Hepatocyte (in vitro differentiated cells): ENCODE measurements at regions not wholly inside any gene's neighbourhood (a gene's known extent, or its start where the extent isn't known, plus 50 kb on each side); places are given as distances from the start of the nearest gene placed in this dataset.

Source experiments
- DNase-seq: peaks from one replicate; pipeline ENCODE4 v3.0.0-alpha.2; 2016; ENCODE audit warnings: low spot score
- H2AFZ ChIP-seq: fragments of 200-600 bp; sonication (generic); 2 replicates; pipeline ENCODE4 v1.6.0; 2016; ENCODE audit warnings: antibody characterized with exemption, mild to moderate bottlenecking
- H3K27ac ChIP-seq: fragments of 200-600 bp; sonication (generic); 2 replicates; pipeline ENCODE4 v1.5.1; 2016; ENCODE audit warnings: mild to moderate bottlenecking
- H3K27me3 ChIP-seq: fragments of 200-600 bp; sonication (generic); 2 replicates; pipeline ENCODE4 v1.6.1; 2016
- H3K36me3 ChIP-seq: fragments of 200-600 bp; sonication (generic); replicated peaks from 2 replicates; pipeline ENCODE4 v1.5.1; 2016; ENCODE audit warnings: low read depth; ENCODE audit not compliant: insufficient read depth
- H3K4me1 ChIP-seq: fragments of 200-600 bp; sonication (generic); 2 replicates; pipeline ENCODE4 v1.5.1; 2016; ENCODE audit warnings: mild to moderate bottlenecking, moderate library complexity; ENCODE audit not compliant: insufficient read depth
- H3K4me2 ChIP-seq: fragments of 200-600 bp; sonication (generic); 2 replicates; pipeline ENCODE4 v1.6.0; 2016
- H3K4me3 ChIP-seq: fragments of 200-600 bp; sonication (generic); 2 replicates; pipeline ENCODE4 v1.5.1; 2016; ENCODE audit warnings: mild to moderate bottlenecking
- H3K79me2 ChIP-seq: fragments of 200-600 bp; sonication (generic); 2 replicates; pipeline ENCODE4 v1.6.0; 2017; ENCODE audit warnings: mild to moderate bottlenecking
- H3K9me2 ChIP-seq: fragments of 200-600 bp; sonication (generic); replicated peaks from 2 replicates; pipeline ENCODE4 v1.6.0; 2017; ENCODE audit warnings: mild to moderate bottlenecking; ENCODE audit not compliant: insufficient read depth
- H3K9me3 ChIP-seq: fragments of 200-600 bp; sonication (generic); 2 replicates; pipeline ENCODE4 v1.5.1; 2016; ENCODE audit warnings: low read depth, mild to moderate bottlenecking
- H4K20me1 ChIP-seq: fragments of 200-600 bp; sonication (generic); 2 replicates; pipeline ENCODE4 v1.6.0; 2016; ENCODE audit warnings: mild to moderate bottlenecking; ENCODE audit not compliant: insufficient read depth, poor library complexity, severe bottlenecking
- CTCF ChIP-seq: fragments of 200-600 bp; sonication (generic); IDR thresholded peaks from 2 replicates; pipeline ENCODE4 v1.5.1; 2016; ENCODE audit warnings: antibody characterized with exemption, mild to moderate bottlenecking; ENCODE audit not compliant: poor library complexity
- EZH2 ChIP-seq: fragments of 200-600 bp; sonication (generic); IDR thresholded peaks from 2 replicates; pipeline ENCODE4 v1.6.1; 2016; ENCODE audit warnings: antibody characterized with exemption, mild to moderate bottlenecking, borderline replicate concordance
- EZH2phosphoT487 ChIP-seq: fragments of 200-600 bp; sonication (generic); IDR thresholded peaks from one replicate; pipeline ENCODE4 v1.6.1; 2018; ENCODE audit warnings: antibody characterized with exemption, mild to moderate bottlenecking, low read depth, moderate library complexity; ENCODE audit not compliant: unreplicated experiment, severe bottlenecking
- WGBS: methylation state at CpG from one replicate; pipeline ENCODE4 v1.1.6; 2016; ENCODE audit warnings: low lambda C conversion rate; ENCODE audit errors: missing lambda C conversion rate; 5-methylcytosine and 5-hydroxymethylcytosine counted together

GRCh38 chr2:134098321-134098720 lies 155.6 kb upstream of the MGAT5 start:
- no peak for TF ChIP-seq CTCF
- no peak for TF ChIP-seq EZH2
- WGBS: 79% methylated on average over 3 of the region's 3 CpGs
- H3K27ac ChIP-seq: no peak overlapping the region
- no peaks in the 10 kb centered on the region for H4K20me1 ChIP-seq
- no peak overlapping the region for H3K4me3 ChIP-seq
- H3K4me1 ChIP-seq: no peaks in the 10 kb centered on the region
- no peaks in the 10 kb centered on the region for H3K36me3 ChIP-seq
- H2AFZ ChIP-seq: no peak overlapping the region
- no peaks in the 10 kb centered on the region for H3K79me2 ChIP-seq
- H3K9me3 ChIP-seq: no peaks in the 10 kb centered on the region
- no peaks in the 10 kb centered on the region for H3K9me2 ChIP-seq
- DNase-seq: no peak
- no peaks in the 10 kb centered on the region for H3K27me3 ChIP-seq
- no peak overlapping the region for H3K4me2 ChIP-seq

DNA sequence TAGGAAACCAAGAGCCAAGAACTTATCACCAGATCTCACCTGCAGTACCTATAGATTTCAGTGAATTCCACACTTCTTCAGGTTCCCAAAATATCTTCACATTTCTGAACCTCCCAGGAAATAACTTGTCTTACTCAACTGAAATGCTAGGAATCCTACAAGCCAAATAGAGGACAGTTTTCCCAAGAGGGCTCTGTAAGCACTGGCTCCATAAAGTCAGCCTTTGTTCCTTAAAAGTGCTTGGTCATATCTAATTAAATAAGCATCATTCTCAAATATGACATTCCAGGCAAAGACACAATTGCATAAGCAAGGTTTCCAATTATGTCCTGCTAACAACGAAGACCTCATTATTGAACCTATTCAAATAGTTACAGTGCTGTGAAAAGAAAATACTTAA lies 154.6 kb upstream of the MGAT5 start:
- Histone ChIP-seq H3K36me3 (no peaks in the 10 kb centered on the region), H3K79me2 (no peaks in the 10 kb centered on the region), H3K27ac (no peak overlapping the region), H3K27me3 (no peaks in the 10 kb centered on the region), H3K4me2 (no peak overlapping the region), H3K4me1 (no peaks in the 10 kb centered on the region), H3K4me3 (no peak overlapping the region), H2AFZ (no peak overlapping the region), H3K9me3 (no peaks in the 10 kb centered on the region), H4K20me1 (no peaks in the 10 kb centered on the region), H3K9me2 (no peaks in the 10 kb centered on the region)
- whole genome bisulfite sequencing: 69% methylated on average over 1 of the region's 1 CpG
- DNase-seq: no peak
- no peak for TF ChIP-seq CTCF
- no peak for TF ChIP-seq EZH2phosphoT487
- TF ChIP-seq EZH2: no peak

- no peak overlapping the region for H3K4me2 ChIP-seq
- no peak for DNase-seq
- no peaks in the 10 kb centered on the region for H3K9me3 ChIP-seq
- H3K4me3 ChIP-seq: no peak overlapping the region
- no peak overlapping the region for H3K27ac ChIP-seq
- H3K4me1 ChIP-seq: no peaks in the 10 kb centered on the region
- no peaks in the 10 kb centered on the region for H3K9me2 ChIP-seq
- H3K36me3 ChIP-seq: no peaks in the 10 kb centered on the region
- TF ChIP-seq EZH2: no peak
- TF ChIP-seq CTCF: no peak
- TF ChIP-seq EZH2phosphoT487: no peak
- H4K20me1 ChIP-seq: no peaks in the 10 kb centered on the region
- no peaks in the 10 kb centered on the region for H3K27me3 ChIP-seq
- H2AFZ ChIP-seq: no peak overlapping the region
- H3K79me2 ChIP-seq: no peaks in the 10 kb centered on the region
- 91% methylated on average over 2 of the region's 2 CpGs for WGBS
These were observed 150.7 kb upstream of the MGAT5 start for GRCh38 chr2:134103196-134103595.

- H3K79me2 ChIP-seq: no peaks in the 10 kb centered on the region
- H3K4me2 ChIP-seq: no peak overlapping the region
- H3K27me3 ChIP-seq: no peaks in the 10 kb centered on the region
- no peak overlapping the region for H3K4me3 ChIP-seq
- WGBS: 50% methylated on average over 1 of the region's 1 CpG
- no peaks in the 10 kb centered on the region for H3K9me2 ChIP-seq
- DNase-seq: no peak
- no peaks in the 10 kb centered on the region for H4K20me1 ChIP-seq
- no peaks in the 10 kb centered on the region for H3K4me1 ChIP-seq
- H2AFZ ChIP-seq: no peak overlapping the region
- no peak overlapping the region for H3K27ac ChIP-seq
- no peak for TF ChIP-seq EZH2
- no peak for TF ChIP-seq EZH2phosphoT487
- TF ChIP-seq CTCF: no peak
- H3K9me3 ChIP-seq: no peaks in the 10 kb centered on the region
- H3K36me3 ChIP-seq: no peaks in the 10 kb centered on the region
These were observed 149.1 kb upstream of the MGAT5 start for GRCh38 chr2:134104754-134105153.
